CD4-positive, alpha-beta memory T cell (primary cell): ENCODE measurements at regions not wholly inside any gene's neighbourhood (a gene's known extent, or its start where the extent isn't known, plus 50 kb on each side); places are given as distances from the start of the nearest gene placed in this dataset.

Source experiments
- CTCF ChIA-PET: fragments of 350-600 bp; sonication (Branson Sonifier 250); formaldehyde crosslinking; loops from one replicate; lab custom pipeline; 2021; ENCODE audit warnings: inconsistent platforms; ENCODE audit not compliant: partially characterized antibody; lab: Charles Lee
- POLR2A ChIA-PET: fragments of 350-600 bp; sonication (Branson Sonifier 250); formaldehyde crosslinking; loops from one replicate; lab custom pipeline; 2021; ENCODE audit not compliant: partially characterized antibody; lab: Charles Lee
- DNase-seq, 5 donors: peaks; one replicate each; pipeline versions ENCODE4 v3.0.0 to v3.0.0-alpha.2; 2020 to 2022; ENCODE audit warnings: mixed read lengths in 1 of 5
- H3K27ac ChIP-seq: one replicate; pipeline ENCODE4 v1.7.0; 2013; ENCODE audit warnings: low read depth, low read length
- H3K27me3 ChIP-seq: 2 replicates; pipeline ENCODE4 v1.7.0; 2013; ENCODE audit warnings: mild to moderate bottlenecking, low read length, moderate library complexity; ENCODE audit not compliant: insufficient read depth
- H3K36me3 ChIP-seq: 2 replicates; pipeline ENCODE4 v1.7.0; 2013; ENCODE audit warnings: mild to moderate bottlenecking, low read length, moderate library complexity; ENCODE audit not compliant: insufficient read depth
- H3K4me1 ChIP-seq: 2 replicates; pipeline ENCODE4 v1.7.0; 2013; ENCODE audit warnings: mild to moderate bottlenecking, low read length, moderate library complexity; ENCODE audit not compliant: insufficient read depth
- H3K4me3 ChIP-seq, 2 donors: one replicate each; pipeline ENCODE4 v1.7.0; 2013; ENCODE audit warnings: low read length in 2 of 2, mild to moderate bottlenecking in 1 of 2
- H3K9me3 ChIP-seq, 2 donors: one replicate each; pipeline ENCODE4 v1.7.0; 2013; ENCODE audit warnings: low read length in 2 of 2, control low read depth in 1 of 2; ENCODE audit not compliant: control insufficient read depth in 1 of 2
- H3K27ac Mint-ChIP-seq, 7 donors: one replicate each; pipeline ENCODE4 v1.8.0; 2020 to 2021; ENCODE audit warnings: mixed read lengths in 7 of 7, mild to moderate bottlenecking in 6 of 7, inconsistent platforms in 3 of 7, moderate library complexity in 3 of 7
- H3K27me3 Mint-ChIP-seq, 2 donors: one replicate each; pipeline ENCODE4 v1.8.0; 2020 to 2021; ENCODE audit warnings: mixed read lengths in 2 of 2
- H3K36me3 Mint-ChIP-seq, 2 donors: one replicate each; pipeline ENCODE4 v1.8.0; 2020 to 2021; ENCODE audit warnings: mixed read lengths in 2 of 2, inconsistent platforms in 1 of 2, mild to moderate bottlenecking in 1 of 2
- H3K4me1 Mint-ChIP-seq, 4 donors: one replicate each; pipeline ENCODE4 v1.8.0; 2020 to 2021; ENCODE audit warnings: mixed read lengths in 4 of 4, mild to moderate bottlenecking in 1 of 4
- H3K4me3 Mint-ChIP-seq, 8 donors: one replicate each; pipeline ENCODE4 v1.8.0; 2020 to 2021; ENCODE audit warnings: mixed read lengths in 8 of 8, mild to moderate bottlenecking in 7 of 8, moderate library complexity in 6 of 8, inconsistent platforms in 3 of 8
- H3K9me3 Mint-ChIP-seq, 8 donors: one replicate each; pipeline ENCODE4 v1.8.0; 2020 to 2021; ENCODE audit warnings: mixed read lengths in 8 of 8, mild to moderate bottlenecking in 5 of 8, inconsistent platforms in 3 of 8, moderate library complexity in 1 of 8
- intact Hi-C: fragments of 100-400 bp; cut with micrococcal nuclease; formaldehyde crosslinking; loops from one replicate; pipeline ENCODE4 v1.15.1; 2023

DNA sequence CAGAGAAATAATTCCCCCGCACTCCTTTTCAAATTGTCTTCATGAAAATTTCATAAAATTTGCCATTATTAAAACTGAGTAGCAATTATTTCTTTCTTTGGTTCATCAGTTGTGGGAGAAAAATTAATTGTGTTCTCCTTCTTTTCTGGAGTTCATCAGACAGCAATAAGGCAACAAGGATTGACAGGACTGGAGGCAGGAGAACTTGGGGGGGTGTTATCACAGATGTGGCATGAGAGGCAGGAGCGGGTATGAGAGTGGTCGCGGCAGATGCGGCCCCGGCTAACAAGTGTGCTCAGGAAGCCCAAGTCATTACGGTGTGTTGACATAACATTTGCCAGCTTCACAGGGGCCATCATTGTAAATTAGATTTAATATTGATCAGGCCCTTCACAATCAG lies 306.6 kb upstream of the TMPO start:
- H3K4me1 ChIP-seq: no peaks in the 10 kb centered on the region
- no peaks in the 10 kb centered on the region for H3K36me3 ChIP-seq
- Mint-ChIP-seq H3K9me3 (peaks cover 2 to 26% (median 8%) of the 10 kb centered on the region in 8 donors), H3K36me3 (no peaks in the 10 kb centered on the region), H3K27me3 (peaks cover 3 to 4% of the 10 kb centered on the region in 2 donors), H3K27ac (no peak overlapping the region), H3K4me1 (no peaks in the 10 kb centered on the region), H3K4me3 (no peak overlapping the region)
- H3K27ac ChIP-seq: no peak overlapping the region
- intact Hi-C loops: no loop called here
- H3K27me3 ChIP-seq: no peaks in the 10 kb centered on the region
- CTCF ChIA-PET: no interaction called here
- DNase-seq: no peak
- POLR2A ChIA-PET: no interaction called here
- H3K4me3 ChIP-seq: no peak overlapping the region
- no peaks in the 10 kb centered on the region for H3K9me3 ChIP-seq

DNA sequence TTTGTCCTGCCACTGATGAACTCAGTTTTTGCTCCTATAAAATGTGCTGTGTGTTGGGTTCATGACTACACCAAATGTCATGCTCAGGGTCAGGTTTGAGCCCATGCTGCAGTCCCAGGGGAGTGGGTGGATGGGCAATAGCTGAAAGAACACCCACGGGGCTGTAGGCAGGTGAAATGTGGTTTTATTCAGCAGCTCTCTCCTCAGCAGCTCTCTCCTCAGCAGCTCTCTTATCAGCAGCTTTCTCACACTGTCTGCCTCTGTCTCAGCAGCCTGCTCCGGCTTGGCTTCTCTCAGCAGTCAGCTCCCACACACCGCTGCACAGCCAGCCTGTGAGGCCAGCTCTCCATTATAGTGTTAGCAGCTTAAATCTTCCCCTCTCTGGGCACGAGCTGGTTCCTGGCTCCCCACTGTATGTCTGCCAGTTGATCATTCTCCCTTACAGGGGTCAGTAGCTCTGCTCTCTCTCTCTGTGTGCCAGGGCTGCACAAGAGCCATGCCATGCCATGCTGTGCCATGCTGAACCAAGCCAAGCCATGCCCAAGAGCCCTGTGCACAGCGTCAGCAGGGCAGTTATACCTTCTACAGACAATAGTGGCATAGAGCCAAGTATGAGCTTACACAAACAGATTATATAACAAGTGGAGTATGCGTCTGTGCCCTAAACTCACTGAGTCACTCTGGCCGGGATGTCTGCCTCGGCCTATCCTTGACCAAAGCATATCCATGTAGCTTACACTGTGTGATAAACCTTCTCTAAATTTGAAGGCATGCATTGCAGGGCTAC lies 303.3 kb upstream of the TMPO start:
- Mint-ChIP-seq H3K4me3 (no peak overlapping the region), H3K4me1 (no peaks in the 10 kb centered on the region), H3K27me3 (peaks cover 6% of the 10 kb centered on the region in 2 donors), H3K9me3 (peaks cover 0 to 2% (median 0%) of the 10 kb centered on the region in 8 donors), H3K27ac (no peak overlapping the region), H3K36me3 (no peaks in the 10 kb centered on the region)
- no peaks in the 10 kb centered on the region for H3K27me3 ChIP-seq
- H3K27ac ChIP-seq: no peak overlapping the region
- intact Hi-C loops: no loop called here
- no peak overlapping the region for H3K4me3 ChIP-seq
- no peak for DNase-seq
- ChIA-PET CTCF (no interaction called here), POLR2A (no interaction called here)
- H3K36me3 ChIP-seq: no peaks in the 10 kb centered on the region
- no peaks in the 10 kb centered on the region for H3K9me3 ChIP-seq
- H3K4me1 ChIP-seq: no peaks in the 10 kb centered on the region

DNA sequence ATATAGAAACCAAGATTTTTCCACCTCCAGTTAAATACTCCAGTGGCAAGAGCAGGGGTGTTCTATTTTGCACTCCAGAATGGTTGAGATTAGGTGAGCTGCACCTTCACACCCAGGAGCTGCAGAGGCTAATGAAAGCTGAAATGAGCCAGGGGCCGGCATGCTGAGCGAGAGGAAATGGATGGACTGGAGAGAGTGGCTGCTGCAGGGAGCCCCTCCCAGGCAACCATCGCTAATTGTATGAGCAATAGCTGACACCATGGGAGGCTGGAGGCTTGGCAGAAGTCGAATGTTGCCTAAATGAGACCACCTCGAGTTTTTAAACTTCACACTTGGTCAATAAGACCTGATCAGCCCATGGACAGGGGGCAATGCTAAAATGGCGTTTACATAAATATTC lies 301.8 kb upstream of the TMPO start:
- Histone ChIP-seq H3K27me3 (no peaks in the 10 kb centered on the region), H3K27ac (no peak overlapping the region), H3K9me3 (no peaks in the 10 kb centered on the region), H3K4me3 (no peak overlapping the region), H3K4me1 (no peaks in the 10 kb centered on the region), H3K36me3 (no peaks in the 10 kb centered on the region)
- H3K36me3 Mint-ChIP-seq: no peaks in the 10 kb centered on the region
- no peak for DNase-seq
- peaks cover 4 to 6% of the 10 kb centered on the region in 2 donors for H3K27me3 Mint-ChIP-seq
- no peak overlapping the region for H3K27ac Mint-ChIP-seq
- H3K9me3 Mint-ChIP-seq: no peaks in the 10 kb centered on the region
- H3K4me1 Mint-ChIP-seq: no peaks in the 10 kb centered on the region
- ChIA-PET CTCF (no interaction called here), POLR2A (no interaction called here)
- no peak overlapping the region for H3K4me3 Mint-ChIP-seq
- intact Hi-C loops: no loop called here

DNA sequence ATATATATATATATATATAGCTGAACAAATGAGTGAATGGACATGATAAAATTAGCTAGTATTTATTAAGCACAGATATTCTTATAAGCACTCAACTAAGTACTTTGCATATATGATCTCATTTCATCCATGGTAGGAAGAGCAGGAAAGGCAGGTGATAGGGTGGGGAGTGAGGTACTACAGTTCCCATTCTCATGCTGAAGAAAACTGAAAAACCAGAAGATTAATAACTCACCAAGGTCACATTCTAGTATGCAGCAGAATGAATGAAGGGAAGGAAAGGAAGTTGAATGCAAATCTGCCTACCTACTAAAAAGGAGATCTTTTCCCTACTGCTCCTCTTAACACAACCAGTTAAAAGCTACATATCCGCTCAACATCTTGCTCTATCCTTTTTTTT lies 298.1 kb upstream of the TMPO start:
- Mint-ChIP-seq H3K4me1 (no peaks in the 10 kb centered on the region), H3K27me3 (peaks cover 8 to 10% of the 10 kb centered on the region in 2 donors), H3K36me3 (no peaks in the 10 kb centered on the region), H3K9me3 (peaks cover 0 to 2% (median 0%) of the 10 kb centered on the region in 8 donors), H3K27ac (no peak overlapping the region), H3K4me3 (no peak overlapping the region)
- no peaks in the 10 kb centered on the region for H3K27me3 ChIP-seq
- intact Hi-C loops: no loop called here
- no peaks in the 10 kb centered on the region for H3K4me1 ChIP-seq
- H3K27ac ChIP-seq: no peak overlapping the region
- H3K36me3 ChIP-seq: no peaks in the 10 kb centered on the region
- ChIA-PET CTCF (interaction anchor here (0.6 kb wide), 1 partner anchor 113 kb away, joined by 3 read pairs; no protein-coding TSS in a partner anchor), POLR2A (no interaction called here)
- no peak overlapping the region for H3K4me3 ChIP-seq
- H3K9me3 ChIP-seq: no peaks in the 10 kb centered on the region
- no peak for DNase-seq

DNA sequence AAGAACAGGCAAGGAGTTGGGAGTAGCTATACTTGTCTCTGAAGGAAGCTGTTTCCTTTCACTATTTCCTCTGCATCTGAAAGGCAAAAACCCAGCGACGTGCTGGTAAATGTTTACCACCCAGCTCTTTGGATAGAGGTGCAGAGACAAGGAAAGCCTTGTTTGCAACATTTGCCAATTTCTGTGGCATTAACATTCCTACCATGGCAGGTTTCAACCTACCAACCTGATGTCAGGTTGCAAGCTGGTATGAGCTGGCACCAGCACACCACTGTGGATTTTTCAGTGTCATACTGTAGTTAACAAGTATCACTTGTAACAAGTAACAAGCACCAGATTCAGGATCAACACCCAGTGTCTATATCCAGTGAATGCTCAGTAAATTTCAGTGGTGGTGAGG lies 294.8 kb upstream of the TMPO start:
- no peak overlapping the region for H3K4me3 Mint-ChIP-seq
- peaks cover 10 to 14% of the 10 kb centered on the region in 2 donors for H3K27me3 Mint-ChIP-seq
- peaks cover 0 to 2% (median 0%) of the 10 kb centered on the region in 8 donors for H3K9me3 Mint-ChIP-seq
- no peaks in the 10 kb centered on the region for H3K4me1 ChIP-seq
- no peaks in the 10 kb centered on the region for H3K27me3 ChIP-seq
- H3K27ac Mint-ChIP-seq: no peak overlapping the region
- intact Hi-C loops: no loop called here
- no peaks in the 10 kb centered on the region for H3K36me3 ChIP-seq
- no peaks in the 10 kb centered on the region for H3K4me1 Mint-ChIP-seq
- POLR2A ChIA-PET: no interaction called here
- no peak overlapping the region for H3K4me3 ChIP-seq
- H3K9me3 ChIP-seq: no peaks in the 10 kb centered on the region
- no peak for DNase-seq
- H3K36me3 Mint-ChIP-seq: no peaks in the 10 kb centered on the region
- CTCF ChIA-PET: no interaction called here
- H3K27ac ChIP-seq: no peak overlapping the region

DNA sequence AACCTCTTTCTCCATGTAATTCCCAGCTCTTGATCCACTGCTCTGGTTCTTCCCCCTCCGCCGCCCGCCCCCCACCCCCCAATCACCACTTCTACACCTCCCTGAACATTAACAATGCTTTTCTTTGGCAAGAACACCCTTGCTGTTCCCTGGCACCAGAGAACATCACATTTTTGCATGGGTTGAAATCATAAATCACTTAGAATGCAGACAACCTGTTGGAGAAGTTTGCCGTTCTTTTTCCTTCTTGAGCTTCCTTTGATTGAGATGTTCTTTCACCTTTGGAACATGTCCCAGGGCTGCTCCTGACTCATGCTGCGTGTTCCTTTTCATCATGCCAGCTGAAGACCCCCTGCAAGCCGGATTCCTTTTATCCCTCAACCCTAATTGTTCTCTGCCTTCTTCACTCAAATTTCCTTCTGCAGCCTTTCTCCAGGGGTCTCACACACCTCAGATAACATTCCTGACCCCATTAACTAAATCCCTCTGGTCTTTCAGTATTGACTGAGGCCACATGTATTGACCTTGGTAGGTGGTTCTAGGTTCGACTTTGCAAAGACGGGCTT lies 294.1 kb upstream of the TMPO start:
- H3K27ac ChIP-seq: no peak overlapping the region
- Mint-ChIP-seq H3K4me3 (no peak overlapping the region), H3K27ac (no peak overlapping the region), H3K9me3 (peaks cover 0 to 2% (median 0%) of the 10 kb centered on the region in 8 donors), H3K27me3 (peaks cover 10 to 12% of the 10 kb centered on the region in 2 donors), H3K36me3 (no peaks in the 10 kb centered on the region), H3K4me1 (no peaks in the 10 kb centered on the region)
- no peaks in the 10 kb centered on the region for H3K9me3 ChIP-seq
- intact Hi-C loops: no loop called here
- CTCF ChIA-PET: no interaction called here
- H3K27me3 ChIP-seq: no peaks in the 10 kb centered on the region
- POLR2A ChIA-PET: no interaction called here
- H3K4me1 ChIP-seq: no peaks in the 10 kb centered on the region
- no peak for DNase-seq
- H3K4me3 ChIP-seq: no peak overlapping the region
- H3K36me3 ChIP-seq: no peaks in the 10 kb centered on the region

DNA sequence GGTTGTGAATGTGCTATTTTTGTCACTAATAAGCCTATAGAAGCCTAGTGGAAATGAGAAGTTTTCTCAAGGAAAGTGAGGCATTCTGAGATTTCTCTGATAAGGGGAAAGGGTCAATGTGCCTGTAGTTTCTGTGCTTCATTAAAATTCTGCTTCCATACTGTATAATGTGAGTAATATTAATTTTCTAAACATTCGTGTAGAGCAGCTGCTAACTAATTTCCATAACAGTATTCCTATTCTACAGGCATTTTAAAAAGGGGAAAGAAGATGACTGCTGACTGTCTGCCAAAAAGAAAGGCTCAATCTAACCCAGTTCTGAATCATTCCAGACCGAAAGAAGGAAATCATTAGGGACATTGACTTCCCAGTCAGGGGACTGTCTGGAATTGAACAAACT lies 293.3 kb upstream of the TMPO start:
- Histone ChIP-seq H3K27me3 (no peaks in the 10 kb centered on the region), H3K27ac (no peak overlapping the region), H3K4me1 (no peaks in the 10 kb centered on the region), H3K9me3 (no peaks in the 10 kb centered on the region), H3K4me3 (no peak overlapping the region), H3K36me3 (no peaks in the 10 kb centered on the region)
- H3K9me3 Mint-ChIP-seq: peaks cover 0 to 2% (median 0%) of the 10 kb centered on the region in 8 donors
- intact Hi-C loops: no loop called here
- no peaks in the 10 kb centered on the region for H3K36me3 Mint-ChIP-seq
- no peak overlapping the region for H3K27ac Mint-ChIP-seq
- no peaks in the 10 kb centered on the region for H3K4me1 Mint-ChIP-seq
- H3K4me3 Mint-ChIP-seq: no peak overlapping the region
- H3K27me3 Mint-ChIP-seq: peaks cover 10 to 12% of the 10 kb centered on the region in 2 donors
- no peak for DNase-seq
- CTCF ChIA-PET: no interaction called here
- POLR2A ChIA-PET: no interaction called here
